ENCODE measurements at regions not wholly inside any gene's neighbourhood (a gene's known extent, or its start where the extent isn't known, plus 50 kb on each side); places are given as distances from the start of the nearest gene placed in this dataset.

DNA sequence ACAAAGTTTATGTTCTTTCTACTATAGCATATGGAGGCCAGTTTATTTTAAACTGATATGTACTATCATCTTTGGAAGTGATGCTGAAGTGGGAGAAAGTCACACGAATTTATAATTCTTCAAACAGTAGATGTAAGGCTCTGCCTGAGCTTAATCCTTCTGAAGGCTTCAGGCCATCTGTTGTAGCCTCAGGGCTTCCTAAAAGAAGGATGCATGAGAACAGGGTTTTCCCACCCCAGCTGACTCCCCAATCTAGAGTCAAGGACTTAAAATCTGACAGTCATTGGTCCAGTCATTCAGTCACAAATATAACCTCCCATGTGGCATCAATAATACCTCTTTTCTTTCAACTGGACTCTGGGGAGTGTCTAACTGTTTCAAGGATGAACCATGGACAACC is 330.5 kb downstream of the KCNS3 start:
- H3K36me3 Mint-ChIP-seq (ENCODE audit: low read depth): no peaks in the 10 kb centered on the region
- TF ChIP-seq, protein P1, sequence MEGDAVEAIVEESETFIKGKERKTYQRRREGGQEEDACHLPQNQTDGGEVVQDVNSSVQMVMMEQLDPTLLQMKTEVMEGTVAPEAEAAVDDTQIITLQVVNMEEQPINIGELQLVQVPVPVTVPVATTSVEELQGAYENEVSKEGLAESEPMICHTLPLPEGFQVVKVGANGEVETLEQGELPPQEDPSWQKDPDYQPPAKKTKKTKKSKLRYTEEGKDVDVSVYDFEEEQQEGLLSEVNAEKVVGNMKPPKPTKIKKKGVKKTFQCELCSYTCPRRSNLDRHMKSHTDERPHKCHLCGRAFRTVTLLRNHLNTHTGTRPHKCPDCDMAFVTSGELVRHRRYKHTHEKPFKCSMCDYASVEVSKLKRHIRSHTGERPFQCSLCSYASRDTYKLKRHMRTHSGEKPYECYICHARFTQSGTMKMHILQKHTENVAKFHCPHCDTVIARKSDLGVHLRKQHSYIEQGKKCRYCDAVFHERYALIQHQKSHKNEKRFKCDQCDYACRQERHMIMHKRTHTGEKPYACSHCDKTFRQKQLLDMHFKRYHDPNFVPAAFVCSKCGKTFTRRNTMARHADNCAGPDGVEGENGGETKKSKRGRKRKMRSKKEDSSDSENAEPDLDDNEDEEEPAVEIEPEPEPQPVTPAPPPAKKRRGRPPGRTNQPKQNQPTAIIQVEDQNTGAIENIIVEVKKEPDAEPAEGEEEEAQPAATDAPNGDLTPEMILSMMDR (conservative IDR thresholded peaks at IDR 0.05): no peak
- peaks cover 61% of the 10 kb centered on the region for H3K27me3 Mint-ChIP-seq (ENCODE audit: low read depth)
- H3K4me3 Mint-ChIP-seq: no peak overlapping the region
- H3K9me3 Mint-ChIP-seq: no peaks in the 10 kb centered on the region
- no peak overlapping the region for H3K27ac Mint-ChIP-seq (ENCODE audit: unreplicated experiment)
- no peak for DNase-seq (ENCODE audit: low read depth, low spot score)
- no peaks in the 10 kb centered on the region for H3K4me1 Mint-ChIP-seq

DNA sequence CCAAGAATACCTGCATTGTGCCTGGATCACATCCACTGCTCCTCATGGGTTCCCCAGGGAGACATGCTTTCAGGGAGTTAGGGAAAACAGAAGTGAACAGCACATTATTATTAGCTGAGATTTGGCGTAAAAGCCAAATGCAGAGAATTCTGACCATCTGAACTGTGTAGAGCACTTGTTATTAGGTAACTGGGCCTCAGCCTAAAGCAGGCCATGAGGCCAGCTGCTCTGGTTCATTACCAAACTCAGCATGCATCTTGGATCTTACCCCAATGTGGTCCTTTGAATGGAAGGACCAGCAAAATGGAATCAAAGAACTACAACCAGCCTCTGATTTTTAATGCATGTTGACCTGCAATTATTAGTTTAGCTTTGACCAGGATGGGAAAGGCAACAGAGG is 322.3 kb downstream of the KCNS3 start:
- H3K27ac Mint-ChIP-seq (ENCODE audit: unreplicated experiment): no peak overlapping the region
- DNase-seq (ENCODE audit: low read depth, low spot score): no peak
- H3K27me3 Mint-ChIP-seq (ENCODE audit: low read depth): peaks cover 13% of the 10 kb centered on the region
- H3K4me1 Mint-ChIP-seq: no peaks in the 10 kb centered on the region
- no peaks in the 10 kb centered on the region for H3K36me3 Mint-ChIP-seq (ENCODE audit: low read depth)
- TF ChIP-seq, protein P1 (conservative IDR thresholded peaks at IDR 0.05): no peak
- no peak overlapping the region for H3K4me3 Mint-ChIP-seq
- H3K9me3 Mint-ChIP-seq: no peaks in the 10 kb centered on the region

DNA sequence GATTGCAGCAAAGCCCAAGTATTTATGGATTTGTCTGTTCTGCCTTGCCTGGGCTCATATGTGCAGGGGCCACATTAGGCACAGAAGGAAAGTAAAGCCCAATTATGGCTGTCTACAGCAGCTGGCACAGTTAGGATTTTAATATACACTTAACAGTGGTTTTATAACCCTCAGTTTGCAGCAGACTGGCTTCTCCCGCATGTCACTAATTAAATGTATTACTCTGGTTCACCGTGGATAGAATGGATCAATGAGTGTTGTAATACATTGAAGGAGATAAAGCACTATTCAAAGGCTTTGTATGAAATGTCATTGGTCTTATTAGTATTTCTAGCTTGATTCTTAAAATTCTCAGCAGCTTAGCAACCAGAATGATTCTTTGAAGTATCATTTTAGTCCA is 320.2 kb downstream of the KCNS3 start:
- no peak for DNase-seq (ENCODE audit: low read depth, low spot score)
- TF ChIP-seq, protein P1 (conservative IDR thresholded peaks at IDR 0.05): no peak
- Mint-ChIP-seq H3K4me3 (no peak overlapping the region), H3K36me3 (ENCODE audit: low read depth) (no peaks in the 10 kb centered on the region), H3K27me3 (ENCODE audit: low read depth) (peaks cover 17% of the 10 kb centered on the region), H3K9me3 (no peaks in the 10 kb centered on the region), H3K4me1 (no peaks in the 10 kb centered on the region), H3K27ac (ENCODE audit: unreplicated experiment) (no peak overlapping the region)

DNA sequence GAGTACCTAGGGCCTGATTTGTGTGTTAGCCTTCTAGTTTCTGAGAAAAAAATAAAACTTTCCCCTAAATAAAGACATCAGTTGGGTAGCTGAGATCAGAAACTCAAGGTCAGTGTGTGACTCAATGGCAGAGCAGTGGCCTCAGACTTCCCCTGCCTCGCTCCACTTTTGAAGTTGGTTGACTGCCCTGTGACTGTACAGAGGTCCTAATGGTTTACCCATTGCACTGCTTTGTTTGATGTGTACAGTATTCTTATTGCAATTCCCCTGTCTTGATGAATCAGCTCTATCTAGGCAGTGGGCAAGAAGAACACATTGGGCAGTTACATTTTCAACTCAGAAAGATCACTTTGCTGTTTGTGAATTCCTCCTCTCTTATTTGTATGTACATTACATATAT is 315.7 kb downstream of the KCNS3 start:
- H3K27ac Mint-ChIP-seq (ENCODE audit: unreplicated experiment): no peak overlapping the region

DNA sequence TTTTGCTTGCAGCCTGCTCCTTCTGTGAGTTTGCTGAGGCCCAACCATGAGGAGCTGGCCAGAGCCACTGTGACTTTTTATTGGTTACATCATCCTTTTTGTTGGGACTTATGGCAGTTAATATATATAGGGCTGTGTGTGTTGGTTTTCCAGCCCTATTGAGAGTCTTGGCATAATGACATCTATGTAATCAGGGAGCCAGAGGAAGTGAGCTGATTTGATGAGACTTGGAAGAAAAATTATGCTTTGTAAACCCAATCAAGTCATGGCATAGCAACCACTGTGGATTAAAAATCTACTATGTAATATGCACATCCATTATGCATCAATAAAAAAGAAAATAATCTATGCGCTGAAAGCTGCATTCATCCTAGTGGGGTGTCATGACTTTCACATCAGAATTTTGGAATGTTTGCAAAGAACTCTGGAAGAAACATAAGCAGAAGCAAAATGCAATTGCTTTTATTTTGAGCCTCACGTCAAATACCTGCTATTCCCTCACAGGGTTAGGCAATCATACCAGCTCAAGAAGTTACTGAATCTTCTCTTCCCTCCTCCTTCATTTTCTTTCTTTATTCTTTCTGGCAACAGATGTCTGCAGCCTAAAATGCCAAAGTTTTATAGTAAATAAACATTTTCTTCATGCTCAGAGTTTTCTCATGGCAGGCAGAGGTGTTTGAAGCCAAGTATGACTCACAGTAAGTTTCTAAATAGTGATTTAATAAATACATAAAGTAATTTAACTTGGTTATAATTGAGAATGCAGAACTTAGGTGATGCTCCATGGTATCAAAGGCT is 308.5 kb downstream of the KCNS3 start:
- H3K4me3 Mint-ChIP-seq: no peak overlapping the region
- H3K27ac Mint-ChIP-seq (ENCODE audit: unreplicated experiment): no peak overlapping the region
- H3K27me3 Mint-ChIP-seq (ENCODE audit: low read depth): peaks cover 37% of the 10 kb centered on the region
- H3K36me3 Mint-ChIP-seq (ENCODE audit: low read depth): no peaks in the 10 kb centered on the region
- H3K9me3 Mint-ChIP-seq: no peaks in the 10 kb centered on the region
- TF ChIP-seq, protein P1 (conservative IDR thresholded peaks at IDR 0.05): no peak
- H3K4me1 Mint-ChIP-seq: no peaks in the 10 kb centered on the region
- DNase-seq (ENCODE audit: low read depth, low spot score): no peak

More for the DNA sequence above, 315.7 kb downstream of the KCNS3 start:
- Mint-ChIP-seq H3K9me3 (no peaks in the 10 kb centered on the region), H3K4me1 (no peaks in the 10 kb centered on the region), H3K4me3 (no peak overlapping the region), H3K27me3 (ENCODE audit: low read depth) (peaks cover 26% of the 10 kb centered on the region), H3K36me3 (ENCODE audit: low read depth) (no peaks in the 10 kb centered on the region)
- TF ChIP-seq, protein P1 (conservative IDR thresholded peaks at IDR 0.05): no peak
- DNase-seq (ENCODE audit: low read depth, low spot score): no peak

Measured in neural crest cell (in vitro differentiated cells).